GM12875 (cell line): ENCODE measurements at regions not wholly inside any gene's neighbourhood (a gene's known extent, or its start where the extent isn't known, plus 50 kb on each side); places are given as distances from the start of the nearest gene placed in this dataset.

ENCODE experiments used
- H3K4me3 ChIP-seq: one replicate; pipeline ENCODE4 v1.5.1; 2011; ENCODE audit warnings: low read depth, low read length, control low read depth
- TF ChIP-seq, protein P1 (sequence below): IDR thresholded peaks from 2 replicates; pipeline ENCODE4 v1.5.1; 2011; ENCODE audit warnings: low read depth, mild to moderate bottlenecking, control low read depth, inconsistent platforms, low read length, moderate library complexity, borderline replicate concordance; ENCODE audit not compliant: insufficient read depth

DNA sequence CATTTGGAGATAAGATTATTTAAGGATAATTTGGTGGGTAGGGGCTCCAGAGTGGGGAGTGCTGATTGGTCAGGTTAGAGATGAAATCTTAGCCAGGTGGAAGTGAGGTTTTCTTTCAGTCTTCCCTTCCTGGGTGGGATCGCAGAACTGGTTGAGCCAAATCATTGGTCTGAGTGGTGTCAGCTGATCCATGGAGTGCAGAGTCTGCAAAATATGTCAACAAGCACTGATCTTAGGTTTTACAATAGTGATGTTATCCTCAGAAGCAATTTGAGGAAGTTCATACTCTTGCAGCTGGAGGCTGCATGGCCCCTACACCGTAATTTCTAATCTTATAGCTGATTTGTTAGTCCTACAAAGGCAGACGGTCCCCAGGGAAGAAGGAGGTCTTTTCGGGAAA lies 1483.4 kb upstream of the ZEB2 start:
- TF ChIP-seq, protein P1, sequence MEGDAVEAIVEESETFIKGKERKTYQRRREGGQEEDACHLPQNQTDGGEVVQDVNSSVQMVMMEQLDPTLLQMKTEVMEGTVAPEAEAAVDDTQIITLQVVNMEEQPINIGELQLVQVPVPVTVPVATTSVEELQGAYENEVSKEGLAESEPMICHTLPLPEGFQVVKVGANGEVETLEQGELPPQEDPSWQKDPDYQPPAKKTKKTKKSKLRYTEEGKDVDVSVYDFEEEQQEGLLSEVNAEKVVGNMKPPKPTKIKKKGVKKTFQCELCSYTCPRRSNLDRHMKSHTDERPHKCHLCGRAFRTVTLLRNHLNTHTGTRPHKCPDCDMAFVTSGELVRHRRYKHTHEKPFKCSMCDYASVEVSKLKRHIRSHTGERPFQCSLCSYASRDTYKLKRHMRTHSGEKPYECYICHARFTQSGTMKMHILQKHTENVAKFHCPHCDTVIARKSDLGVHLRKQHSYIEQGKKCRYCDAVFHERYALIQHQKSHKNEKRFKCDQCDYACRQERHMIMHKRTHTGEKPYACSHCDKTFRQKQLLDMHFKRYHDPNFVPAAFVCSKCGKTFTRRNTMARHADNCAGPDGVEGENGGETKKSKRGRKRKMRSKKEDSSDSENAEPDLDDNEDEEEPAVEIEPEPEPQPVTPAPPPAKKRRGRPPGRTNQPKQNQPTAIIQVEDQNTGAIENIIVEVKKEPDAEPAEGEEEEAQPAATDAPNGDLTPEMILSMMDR, result no peak
- H3K4me3 ChIP-seq, result no peak overlapping the region

DNA sequence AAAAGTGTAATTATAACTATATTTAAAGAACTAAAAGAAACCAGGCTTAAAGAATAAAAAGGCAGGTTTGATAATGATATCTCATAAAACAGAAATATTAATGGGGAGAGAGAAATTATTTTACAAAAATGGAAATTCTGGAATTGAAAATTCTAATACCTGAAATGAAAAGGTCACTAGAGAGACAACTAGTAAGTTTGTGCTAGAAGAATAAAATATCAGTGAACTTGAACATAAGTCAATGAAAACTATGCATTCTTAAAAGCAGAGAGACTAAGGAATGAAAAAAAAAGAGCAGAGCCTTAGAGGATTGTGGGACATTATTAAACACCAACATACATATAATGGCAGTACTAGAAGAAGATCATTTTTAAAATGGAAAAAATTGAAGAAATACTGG lies 1475.0 kb upstream of the ZEB2 start:
- H3K4me3 ChIP-seq, result no peak overlapping the region
- TF ChIP-seq, protein P1, result no peak

DNA sequence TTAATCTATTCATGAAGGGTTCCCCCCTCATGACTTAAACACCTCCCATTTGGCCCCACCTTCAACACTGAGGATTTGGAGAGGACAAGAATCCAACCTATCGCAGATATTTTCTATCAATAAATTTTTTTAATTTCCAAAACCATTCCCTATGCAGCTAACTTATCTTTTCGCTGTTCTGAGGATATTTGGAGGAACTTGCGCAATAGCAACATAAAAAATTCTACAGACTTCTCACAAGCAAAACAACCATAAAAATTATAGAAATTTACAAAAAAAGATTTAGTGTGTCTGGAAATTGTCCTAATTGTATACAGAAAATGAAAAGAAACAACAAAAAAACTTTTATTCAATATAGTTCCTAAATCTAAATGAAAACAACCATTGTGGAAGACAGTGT lies 1472.7 kb upstream of the ZEB2 start:
- H3K4me3 ChIP-seq, result no peak overlapping the region

DNA sequence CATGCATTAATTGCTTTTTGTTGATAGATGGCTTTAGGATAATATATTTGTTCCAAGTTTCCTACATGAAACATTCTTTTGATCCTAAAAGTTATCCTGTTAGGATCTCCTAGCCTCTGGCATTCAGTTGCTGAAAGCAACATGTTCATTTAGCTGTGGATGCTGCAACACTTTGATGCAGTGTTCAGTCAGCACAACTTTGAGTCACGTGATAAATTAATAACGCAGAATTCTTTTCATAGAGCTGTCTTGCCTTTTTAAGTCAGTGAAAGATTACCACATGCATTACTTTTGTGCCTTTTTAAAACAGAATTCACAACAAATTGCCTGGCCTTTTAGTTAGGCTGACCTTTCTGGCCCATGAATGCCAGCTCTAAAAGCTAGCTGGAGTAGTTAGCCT lies 1467.9 kb upstream of the ZEB2 start:
- TF ChIP-seq, protein P1, result no peak
- no peak overlapping the region for H3K4me3 ChIP-seq

More for the DNA sequence above, 1472.7 kb upstream of the ZEB2 start:
- TF ChIP-seq, protein P1, result no peak

DNA sequence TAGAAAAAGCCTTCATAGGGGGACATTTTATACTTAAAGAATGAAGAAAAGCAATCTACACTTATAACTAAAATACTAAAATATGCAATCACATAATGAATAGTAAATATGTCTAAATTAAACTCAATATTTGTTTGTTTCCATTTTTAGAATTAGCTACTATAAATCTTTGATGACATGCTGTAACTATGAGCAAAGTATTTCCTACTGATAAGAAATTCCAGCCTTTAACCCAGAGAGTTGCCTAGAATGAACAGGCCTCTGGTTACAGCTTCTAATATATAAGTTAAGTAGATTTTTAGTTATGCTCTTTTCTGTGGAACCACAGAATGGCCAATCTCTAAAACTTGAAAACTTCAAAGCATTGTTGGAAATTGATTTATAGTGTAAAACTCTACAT lies 1465.6 kb upstream of the ZEB2 start:
- TF ChIP-seq, protein P1, result no peak
- H3K4me3 ChIP-seq, result no peak overlapping the region

DNA sequence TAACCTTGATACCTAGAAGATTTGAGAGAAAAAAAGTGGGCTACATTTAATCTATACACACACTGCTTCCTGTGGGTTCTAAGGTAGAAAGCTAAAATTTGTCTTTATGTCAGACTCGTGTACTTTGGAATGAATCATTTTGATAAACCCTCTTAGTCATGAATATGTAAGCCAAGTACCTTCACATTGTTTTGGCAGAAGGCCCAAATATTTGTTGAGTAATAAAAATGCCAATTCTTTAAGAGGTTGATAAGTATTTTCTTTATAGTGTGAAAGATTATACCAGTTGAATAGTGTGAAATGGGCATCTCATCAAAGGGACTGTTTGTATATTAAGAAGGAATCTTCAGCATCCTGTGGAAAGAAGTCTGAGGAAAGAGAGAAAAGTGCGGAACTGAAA lies 1464.7 kb upstream of the ZEB2 start:
- TF ChIP-seq, protein P1, result no peak
- no peak overlapping the region for H3K4me3 ChIP-seq

DNA sequence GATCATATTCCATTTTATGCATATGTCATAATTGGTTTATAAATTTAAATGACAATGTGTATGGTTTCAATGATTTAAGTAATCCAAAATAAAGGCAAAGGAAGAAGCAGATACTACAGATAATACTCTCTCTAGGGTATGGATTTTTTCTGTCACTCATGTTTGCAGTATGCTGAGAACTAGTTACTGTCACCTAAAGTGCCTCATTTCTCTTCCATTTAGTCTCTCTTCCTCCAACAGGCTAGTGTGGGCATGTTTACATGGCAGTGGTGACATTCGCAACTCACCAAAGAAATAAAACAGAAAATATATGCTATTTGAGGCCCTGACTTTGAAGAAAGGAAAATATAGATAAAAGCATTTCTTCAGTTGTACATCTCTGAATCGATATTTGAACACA lies 1460.4 kb upstream of the ZEB2 start:
- TF ChIP-seq, protein P1, result no peak
- no peak overlapping the region for H3K4me3 ChIP-seq
